ENCODE measurements at regions not wholly inside any gene's neighbourhood (a gene's known extent, or its start where the extent isn't known, plus 50 kb on each side); places are given as distances from the start of the nearest gene placed in this dataset.
"Not testable (repeated sequence)": the region's sequence is repeated elsewhere in the genome, so short reads cannot be mapped to it uniquely, and the experiment has no call there.

GRCh38 chr17:37859451-37859850, 64.8 kb upstream of the TBC1D3K start:
- DNase-seq (ENCODE audit: low spot score), result no peak

GRCh38 chr17:37858391-37858790, 65.8 kb upstream of the TBC1D3K start:
- not testable (repeated sequence) for DNase-seq (ENCODE audit: low spot score)

- DNase-seq (ENCODE audit: low spot score), result no peak
Observed at GRCh38 chr17:37856245-37856644, 68.0 kb upstream of the TBC1D3K start.

GRCh38 chr17:37849617-37849972, 74.6 kb upstream of the TBC1D3K start:
- DNase-seq (ENCODE audit: low spot score), result no peak

GRCh38 chr17:37848690-37849616, 75.3 kb upstream of the TBC1D3K start:
- peak; percentile 87 for DNase-seq (ENCODE audit: low spot score)

GRCh38 chr17:37847811-37848331, 76.3 kb upstream of the TBC1D3K start:
- DNase-seq (ENCODE audit: low spot score), result peak; percentile 44

- DNase-seq (ENCODE audit: low spot score), result no peak
Observed at GRCh38 chr17:37847102-37847501, 77.1 kb upstream of the TBC1D3K start.

- no peak for DNase-seq (ENCODE audit: low spot score)
Observed at GRCh38 chr17:37844977-37845293, 79.3 kb upstream of the TBC1D3K start.

- peak; percentile 67 for DNase-seq (ENCODE audit: low spot score)
Observed at GRCh38 chr17:37844158-37844976, 79.8 kb upstream of the TBC1D3K start.

- no peak for DNase-seq (ENCODE audit: low spot score)
Observed at GRCh38 chr17:37842401-37842800, 81.8 kb upstream of the TBC1D3K start.

GRCh38 chr17:37841232-37841631, 83.0 kb upstream of the TBC1D3K start:
- DNase-seq (ENCODE audit: low spot score), result no peak

GRCh38 chr17:37840576-37840975, 83.6 kb upstream of the TBC1D3K start:
- DNase-seq (ENCODE audit: low spot score), result no peak

- no peak for DNase-seq (ENCODE audit: low spot score)
Observed at GRCh38 chr17:37839196-37839978, 84.8 kb upstream of the TBC1D3K start.

GRCh38 chr17:37838276-37838675, 85.9 kb upstream of the TBC1D3K start:
- no peak for DNase-seq (ENCODE audit: low spot score)

- no peak for DNase-seq (ENCODE audit: low spot score)
Observed at GRCh38 chr17:37836593-37836992, 87.6 kb upstream of the TBC1D3K start.

- no peak for DNase-seq (ENCODE audit: low spot score)
Observed at GRCh38 chr17:37834168-37834567, 89.3 kb upstream of the HNF1B start.

GRCh38 chr17:37833237-37833859, 88.5 kb upstream of the HNF1B start:
- peak; percentile 78 for DNase-seq (ENCODE audit: low spot score)

GRCh38 chr17:37831986-37832385, 87.1 kb upstream of the HNF1B start:
- no peak for DNase-seq (ENCODE audit: low spot score)

GRCh38 chr17:37831492-37831891, 86.6 kb upstream of the HNF1B start:
- no peak for DNase-seq (ENCODE audit: low spot score)

- no peak for DNase-seq (ENCODE audit: low spot score)
Observed at GRCh38 chr17:37830151-37830993, 85.5 kb upstream of the HNF1B start.

- DNase-seq (ENCODE audit: low spot score), result no peak
Observed at GRCh38 chr17:37829592-37830123, 84.8 kb upstream of the HNF1B start.

Measured in activated CD4-positive, alpha-beta T cell treated with anti-CD3 and anti-CD28 coated beads, Interleukin-2, Interleukin-4, amounts not matched to agents 100 ng/mL and 50 ng/mL, durations not matched to agents 16 hours and 8 hours (primary cell).